H1 (cell line): ENCODE measurements at regions not wholly inside any gene's neighbourhood (a gene's known extent, or its start where the extent isn't known, plus 50 kb on each side); places are given as distances from the start of the nearest gene placed in this dataset.

Experiments used
- CTCF ChIA-PET: fragments of 300-600 bp; sonication (Branson Sonifier 250); formaldehyde crosslinking; loops from one replicate; lab custom pipeline; 2021; ENCODE audit not compliant: partially characterized antibody; lab: Charles Lee
- POLR2A ChIA-PET: fragments of 300-600 bp; sonication (Branson Sonifier 250); formaldehyde crosslinking; loops from one replicate; lab custom pipeline; 2021; ENCODE audit warnings: inconsistent platforms; ENCODE audit not compliant: partially characterized antibody; lab: Charles Lee
- DNase-seq, 2 experiments: peaks; one replicate each; pipeline versions ENCODE4 v3.0.0 to v3.0.0-alpha.2; 2010 to 2022; ENCODE audit warnings: low spot score in 2 of 2, low read depth in 1 of 2, mixed read lengths in 1 of 2
- FAIRE-seq: peaks from 2 replicates; lab custom pipeline; 2011; peaks lifted over from hg19 to GRCh38; lab: Jason Lieb, UNC
- H2AFZ ChIP-seq: 2 replicates; pipeline ENCODE4 v1.8.1; 2012; ENCODE audit warnings: low read length, inconsistent platforms
- H2AK5ac ChIP-seq: 2 replicates; pipeline ENCODE4 v1.6.1; 2013; ENCODE audit warnings: low read depth, low read length
- H2BK120ac ChIP-seq: replicated peaks from 2 replicates; pipeline ENCODE3; 2013; ENCODE audit warnings: low read depth, low read length, inconsistent platforms
- H2BK12ac ChIP-seq: 2 replicates; pipeline ENCODE4 v1.6.1; 2013; ENCODE audit warnings: low read depth, low read length
- H2BK15ac ChIP-seq: 2 replicates; pipeline ENCODE4 v1.6.1; 2013; ENCODE audit warnings: low read length
- H2BK20ac ChIP-seq: 2 replicates; pipeline ENCODE4 v1.6.1; 2013; ENCODE audit warnings: low read length
- H2BK5ac ChIP-seq: 2 replicates; pipeline ENCODE4 v1.6.1; 2013; ENCODE audit warnings: low read depth, low read length
- H3K14ac ChIP-seq: 2 replicates; pipeline ENCODE4 v1.6.1; 2013; ENCODE audit warnings: inconsistent platforms; ENCODE audit not compliant: insufficient read length
- H3K18ac ChIP-seq: 2 replicates; pipeline ENCODE4 v1.6.1; 2013; ENCODE audit warnings: low read length; ENCODE audit errors: extremely low read depth
- H3K23ac ChIP-seq: 2 replicates; pipeline ENCODE4 v1.6.1; 2013; ENCODE audit warnings: inconsistent platforms; ENCODE audit not compliant: insufficient read length
- H3K23me2 ChIP-seq: 2 replicates; pipeline ENCODE4 v1.6.1; 2013; ENCODE audit warnings: low read depth, low read length
- H3K27ac ChIP-seq: 2 replicates; pipeline ENCODE4 v1.6.1; 2011; ENCODE audit warnings: low read depth, low read length, inconsistent platforms
- H3K27me3 ChIP-seq, 4 experiments: replicated peaks in 1 of 4; 1 replicate in 1 of 4; 2 replicates in 3 of 4; pipeline versions ENCODE4 v1.6.1 to v1.8.1; 2011 to 2013; ENCODE audit warnings: low read length in 3 of 4, mild to moderate bottlenecking in 3 of 4, inconsistent platforms in 2 of 4, mixed read lengths in 2 of 4, moderate library complexity in 1 of 4; ENCODE audit not compliant: control insufficient read depth in 3 of 4, insufficient read depth in 3 of 4; ENCODE audit errors: extremely low read depth in 1 of 4
- H3K36me3 ChIP-seq, 4 experiments: 2 replicates each; pipeline versions ENCODE4 v1.6.1 to v1.8.1; 2011 to 2013; ENCODE audit warnings: mild to moderate bottlenecking in 4 of 4, low read length in 3 of 4, moderate library complexity in 2 of 4, control low read depth in 1 of 4, inconsistent platforms in 1 of 4; ENCODE audit not compliant: insufficient read depth in 4 of 4, control insufficient read depth in 2 of 4
- H3K4ac ChIP-seq: replicated peaks from 2 replicates; pipeline ENCODE3; 2013; ENCODE audit warnings: low read length, low read depth, mixed read lengths, inconsistent platforms; ENCODE audit not compliant: insufficient read length
- H3K4me1 ChIP-seq, 4 experiments: replicated peaks in 1 of 4; 1 replicate in 1 of 4; 2 replicates in 3 of 4; pipeline versions ENCODE4 v1.6.1 to v1.8.1; 2011 to 2013; ENCODE audit warnings: low read length in 3 of 4, inconsistent platforms in 2 of 4, mixed read lengths in 1 of 4; ENCODE audit not compliant: insufficient read depth in 4 of 4, control insufficient read depth in 3 of 4
- H3K4me2 ChIP-seq, 2 experiments: 2 replicates each; pipeline versions ENCODE4 v1.6.1 to v1.8.1; 2011 to 2013; ENCODE audit warnings: low read depth in 2 of 2, low read length in 2 of 2, control low read depth in 1 of 2, inconsistent platforms in 1 of 2, mild to moderate bottlenecking in 1 of 2; ENCODE audit not compliant: insufficient read depth in 1 of 2
- H3K4me3 ChIP-seq, 4 experiments: fragments of 200-600, 300-600 bp in 1 of 4; sonication (generic), shearing (Covaris generic), sonication (Bioruptor Twin) in 1 of 4; 2 replicates each; pipeline versions ENCODE4 v1.5.1 to v1.8.1; 2011 to 2016; ENCODE audit warnings: low read length in 4 of 4, low read depth in 3 of 4, control low read depth in 2 of 4, inconsistent platforms in 2 of 4, mild to moderate bottlenecking in 2 of 4, mixed read lengths in 1 of 4, moderate library complexity in 1 of 4; ENCODE audit not compliant: insufficient read depth in 2 of 4; ENCODE audit errors: extremely low read depth in 1 of 4
- H3K56ac ChIP-seq: replicated peaks from 2 replicates; pipeline ENCODE3; 2013; ENCODE audit warnings: low read depth, mild to moderate bottlenecking, mixed read lengths, low read length, inconsistent platforms; ENCODE audit not compliant: insufficient read length
- H3K79me1 ChIP-seq: 2 replicates; pipeline ENCODE4 v1.6.1; 2013; ENCODE audit warnings: low read depth, low read length, control low read depth
- H3K79me2 ChIP-seq, 2 experiments: 2 replicates each; pipeline versions ENCODE4 v1.6.1 to v1.8.1; 2012 to 2013; ENCODE audit warnings: low read length in 2 of 2, mild to moderate bottlenecking in 2 of 2, inconsistent platforms in 1 of 2; ENCODE audit not compliant: insufficient read depth in 2 of 2, control insufficient read depth in 1 of 2
- H3K9ac ChIP-seq, 4 experiments: replicated peaks in 1 of 4; 1 replicate in 1 of 4; 2 replicates in 3 of 4; pipeline versions ENCODE4 v1.6.1 to v1.8.1; 2011 to 2013; ENCODE audit warnings: low read depth in 3 of 4, low read length in 3 of 4, control low read depth in 2 of 4, mild to moderate bottlenecking in 2 of 4, moderate library complexity in 2 of 4, inconsistent platforms in 1 of 4; ENCODE audit errors: extremely low read depth in 1 of 4
- H3K9me3 ChIP-seq, 2 experiments: 2 replicates each; pipeline versions ENCODE4 v1.6.1 to v1.8.1; 2012 to 2013; ENCODE audit warnings: mild to moderate bottlenecking in 2 of 2, moderate library complexity in 2 of 2, control low read depth in 1 of 2, inconsistent platforms in 1 of 2, low read depth in 1 of 2, low read length in 1 of 2, mixed read lengths in 1 of 2; ENCODE audit not compliant: insufficient read depth in 2 of 2
- H4K20me1 ChIP-seq, 2 experiments: replicated peaks in 1 of 2; 2 replicates each; pipeline versions ENCODE3 to v1.8.1; 2011 to 2013; ENCODE audit warnings: inconsistent platforms in 2 of 2, low read length in 2 of 2, mild to moderate bottlenecking in 1 of 2; ENCODE audit not compliant: insufficient read depth in 2 of 2, control insufficient read depth in 1 of 2
- H4K5ac ChIP-seq: 2 replicates; pipeline ENCODE4 v1.6.1; 2013; ENCODE audit warnings: low read length, low read depth, mixed read lengths, inconsistent platforms; ENCODE audit not compliant: insufficient read length
- H4K8ac ChIP-seq: 2 replicates; pipeline ENCODE4 v1.8.0; 2013; ENCODE audit warnings: mild to moderate bottlenecking, moderate library complexity, low read length, inconsistent platforms; ENCODE audit not compliant: insufficient read depth; ENCODE audit errors: extremely low read depth
- H4K91ac ChIP-seq: replicated peaks from 2 replicates; pipeline ENCODE3; 2013; ENCODE audit warnings: low read length, mixed read lengths, inconsistent platforms; ENCODE audit not compliant: insufficient read length
- ASH2L ChIP-seq: fragments of 200-600, 300-600 bp; sonication (generic); IDR thresholded peaks from one replicate; pipeline ENCODE4 v1.7.1; 2017; ENCODE audit warnings: low read length
- ATF3 ChIP-seq: IDR thresholded peaks from 2 replicates; pipeline ENCODE4 v1.6.1; 2011; ENCODE audit warnings: low read depth, mild to moderate bottlenecking, low read length; ENCODE audit not compliant: insufficient read depth
- CBX8 ChIP-seq: fragments of 300-800, 300-1000 bp; sonication (generic); IDR thresholded peaks from 2 replicates; pipeline ENCODE4 v1.7.1; 2016; ENCODE audit warnings: low read depth, low read length, borderline replicate concordance
- CHD2 ChIP-seq: IDR thresholded peaks from 2 replicates; pipeline ENCODE4 v1.6.1; 2012; ENCODE audit warnings: low read length, improper control_type of control experiment
- CREB1 ChIP-seq: IDR thresholded peaks from 2 replicates; pipeline ENCODE4 v1.6.1; 2012; ENCODE audit warnings: inconsistent platforms
- FOSL1 ChIP-seq: IDR thresholded peaks from 2 replicates; pipeline ENCODE4 v1.6.1; 2011; ENCODE audit warnings: mild to moderate bottlenecking, low read depth, low read length, moderate library complexity; ENCODE audit not compliant: insufficient read depth
- HDAC2 ChIP-seq, 2 experiments: fragments of 300-600 bp in 1 of 2; sonication (generic) in 1 of 2; IDR thresholded peaks; 2 replicates each; pipeline ENCODE4 v1.6.1; 2011 to 2012; ENCODE audit warnings: low read depth in 2 of 2, low read length in 2 of 2, mild to moderate bottlenecking in 2 of 2, moderate library complexity in 2 of 2, borderline replicate concordance in 1 of 2, inconsistent platforms in 1 of 2
- JUND ChIP-seq: IDR thresholded peaks from 2 replicates; pipeline ENCODE4 v1.6.1; 2011; ENCODE audit warnings: mild to moderate bottlenecking, improper control_type of control experiment, low read length
- NRF1 ChIP-seq: IDR thresholded peaks from 2 replicates; pipeline ENCODE4 v1.6.1; 2011; ENCODE audit warnings: mild to moderate bottlenecking, low read depth, low read length, improper control_type of control experiment
- POU5F1 ChIP-seq: IDR thresholded peaks from 2 replicates; pipeline ENCODE4 v1.6.1; 2011; ENCODE audit warnings: low read depth, mild to moderate bottlenecking, low read length, moderate library complexity
- SP1 ChIP-seq: IDR thresholded peaks from 2 replicates; pipeline ENCODE4 v1.6.1; 2011; ENCODE audit warnings: low read depth, low read length
- SP4 ChIP-seq: IDR thresholded peaks from 2 replicates; pipeline ENCODE4 v1.6.1; 2012; ENCODE audit warnings: low read length, inconsistent platforms
- WGBS, 2 experiments: shearing (Covaris generic) in 1 of 2; methylation state at CpG; one replicate each; pipeline versions ENCODE4 v1.1.6 to v1.1.7; 2013 to 2015; ENCODE audit warnings: low lambda C conversion rate in 2 of 2, mixed read lengths in 2 of 2, inconsistent platforms in 1 of 2, low coverage in 1 of 2, missing lambda C conversion rate in 1 of 2; ENCODE audit not compliant: insufficient replicate concordance in 2 of 2, insufficient coverage in 1 of 2, insufficient read length in 1 of 2; ENCODE audit errors: extremely low coverage in 1 of 2, missing lambda C conversion rate in 1 of 2; 5-methylcytosine and 5-hydroxymethylcytosine counted together

DNA sequence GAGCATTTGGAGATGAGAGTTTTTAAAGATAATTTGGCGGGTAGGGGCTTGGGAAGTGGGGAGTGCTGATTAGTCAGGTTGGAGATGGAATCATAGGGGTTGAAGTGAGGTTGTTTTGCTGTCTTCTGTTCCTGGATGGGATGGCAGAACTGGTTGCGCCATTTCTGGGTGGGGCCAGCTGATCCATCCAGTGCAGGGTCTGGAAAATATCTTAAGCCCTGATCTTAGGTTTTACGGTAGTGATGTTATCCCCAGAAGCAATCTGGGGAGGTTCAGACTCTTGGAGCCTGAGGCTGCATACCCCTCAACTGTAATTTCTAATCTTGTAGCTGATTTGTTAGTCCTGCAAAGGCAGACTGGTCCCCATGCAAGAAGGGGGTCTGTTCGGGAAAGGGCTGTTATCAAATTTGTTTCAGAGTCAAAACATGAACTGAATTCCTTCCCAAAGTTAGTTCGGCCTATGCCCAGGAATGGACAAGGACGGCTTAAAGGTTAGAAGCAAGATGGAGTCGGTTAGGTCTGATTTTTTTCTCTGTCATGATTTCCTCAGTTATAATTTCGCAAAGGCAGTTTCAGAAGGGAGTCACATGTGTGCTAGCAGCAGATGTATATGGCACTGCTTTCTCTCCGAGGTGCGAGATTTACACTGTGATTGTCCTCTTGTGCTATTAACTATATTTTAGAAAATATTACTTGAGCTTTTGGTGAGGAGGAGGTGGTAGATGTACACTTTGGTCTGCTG lies 540.4 kb downstream of the EDEM1 start:
- H3K4me2 ChIP-seq: no peak overlapping the region
- H3K9ac ChIP-seq: no peak overlapping the region
- H4K8ac ChIP-seq: no peak overlapping the region
- H4K5ac ChIP-seq: no peak overlapping the region
- POLR2A ChIA-PET: no interaction called here
- H3K4ac ChIP-seq: no peak overlapping the region
- H3K4me3 ChIP-seq: no peak overlapping the region
- no peaks in the 10 kb centered on the region for H3K79me1 ChIP-seq
- H4K91ac ChIP-seq: no peak overlapping the region
- no peaks in the 10 kb centered on the region for H4K20me1 ChIP-seq
- no peaks in the 10 kb centered on the region for H3K4me1 ChIP-seq
- no peak overlapping the region for H3K14ac ChIP-seq
- H3K23me2 ChIP-seq: no peaks in the 10 kb centered on the region
- no peak overlapping the region for H3K23ac ChIP-seq
- H2BK120ac ChIP-seq: no peak overlapping the region
- H3K56ac ChIP-seq: no peak overlapping the region
- H2AFZ ChIP-seq: no peak overlapping the region
- no peak overlapping the region for H3K27ac ChIP-seq
- no peak overlapping the region for H2BK20ac ChIP-seq
- 94% methylated on average over 9 of the region's 10 CpGs; no CpG with 5 or more reads in 1 of the 2 experiments for WGBS, 2 experiments
- H2BK5ac ChIP-seq: no peak overlapping the region
- no peak overlapping the region for H2BK12ac ChIP-seq
- DNase-seq (no peak), FAIRE-seq (no peak)
- H3K79me2 ChIP-seq: no peaks in the 10 kb centered on the region
- no peaks in the 10 kb centered on the region for H3K27me3 ChIP-seq
- CTCF ChIA-PET: no interaction called here
- no peaks in the 10 kb centered on the region; a peak in 1 of 4 replicates for H3K9me3 ChIP-seq
- H3K18ac ChIP-seq: no peak overlapping the region
- H2BK15ac ChIP-seq: no peak overlapping the region
- no peaks in the 10 kb centered on the region for H3K36me3 ChIP-seq
- H2AK5ac ChIP-seq: no peak overlapping the region
- TF ChIP-seq ATF3 (no peak), NRF1 (no peak), ASH2L (no peak), POU5F1 (no peak), FOSL1 (no peak), CBX8 (no peak), JUND (no peak), SP4 (no peak), CREB1 (no peak), SP1 (no peak), CHD2 (no peak), HDAC2 (IDR thresholded peaks at IDR 0.05; ENCODE audit: borderline replicate concordance in 1 of 2, low read depth in 2 of 2, low read length in 2 of 2) (no peak)
